Spleen (tissue), 7 donors: ENCODE measurements at regions not wholly inside any gene's neighbourhood (a gene's known extent, or its start where the extent isn't known, plus 50 kb on each side); places are given as distances from the start of the nearest gene placed in this dataset.

Experiments used
- CTCF ChIP-seq, 11 experiments: fragments of 200-600 bp in 7 of 11; fragments of 450-650 bp in 4 of 11; sonication (generic) in 4 of 11; IDR thresholded peaks in 8 of 11; conservative IDR thresholded peaks in 3 of 11; 1 replicate in 7 of 11; 2 replicates in 4 of 11; pipeline versions ENCODE4 v1.4.0 to v1.8.0; 2016 to 2021; ENCODE audit warnings: antibody characterized with exemption in 11 of 11, inconsistent platforms in 4 of 11, mild to moderate bottlenecking in 1 of 11
- POLR2A ChIP-seq, 3 donors: fragments of 450-650 bp; IDR thresholded peaks; one replicate each; pipeline ENCODE4 v1.5.1; 2017; ENCODE audit warnings: antibody characterized with exemption in 3 of 3, mild to moderate bottlenecking in 1 of 3
- POLR2AphosphoS5 ChIP-seq, 3 donors: sonication (generic); formaldehyde crosslinking; IDR thresholded peaks; one replicate each; pipeline ENCODE4 v1.5.1; 2017; ENCODE audit warnings: antibody characterized with exemption in 3 of 3
- donor health status: DM: no; HTN: no; CAD: no; lungs with moderate emphysema.
- donor health status: DM: no; HTN: no; CAD: no.
- donor health status: DM: no; HTN: no; CAD: no.

DNA sequence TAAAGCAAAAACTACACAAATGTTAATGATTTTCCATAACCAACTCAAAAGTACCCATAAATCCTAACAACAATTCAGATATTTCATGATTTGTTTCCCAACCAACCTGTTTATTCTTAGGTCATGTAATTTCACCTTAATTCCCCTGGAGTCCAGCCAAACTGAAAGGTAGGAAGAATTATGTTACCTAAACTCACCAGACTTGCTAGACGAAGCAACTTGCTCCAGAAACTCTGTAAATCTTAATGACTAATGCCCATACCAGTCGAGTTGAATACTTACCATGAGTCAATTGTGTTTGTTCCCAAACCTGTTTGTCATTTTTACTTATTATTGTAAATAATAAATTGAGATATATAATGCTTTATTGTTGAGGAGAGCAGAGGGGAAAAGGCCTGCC is 1030.0 kb downstream of the TBL1XR1 start:
- TF ChIP-seq CTCF (IDR thresholded peaks at IDR 0.05 in 8 of 11, conservative IDR thresholded peaks at IDR 0.05 in 3 of 11) (no peak), POLR2A (IDR thresholded peaks at IDR 0.05) (no peak), POLR2AphosphoS5 (IDR thresholded peaks at IDR 0.05) (no peak)
